ENCODE measurements at regions not wholly inside any gene's neighbourhood (a gene's known extent, or its start where the extent isn't known, plus 50 kb on each side); places are given as distances from the start of the nearest gene placed in this dataset.

GRCh38 chr2:236867441-236868260 is 218.0 kb upstream of the COPS8 start:
- Histone ChIP-seq H3K9me2 (replicated peaks; ENCODE audit: insufficient read depth, low read length) (no peaks in the 10 kb centered on the region), H2AFZ (ENCODE audit: low read length) (no peak overlapping the region), H3K27ac (ENCODE audit: low read length) (no peak overlapping the region), H4K20me1 (ENCODE audit: insufficient read depth, low read length) (no peaks in the 10 kb centered on the region), H3K36me3 (replicated peaks; ENCODE audit: insufficient read depth, low read length) (no peaks in the 10 kb centered on the region), H3K79me2 (ENCODE audit: low read length) (no peaks in the 10 kb centered on the region), H3K4me2 (ENCODE audit: low read depth, low read length) (no peak overlapping the region), H3F3A (ENCODE audit: insufficient read depth, low read length) (no peaks in the 10 kb centered on the region), H3K4me3 (ENCODE audit: low read length) (no peak overlapping the region), H3K9me3 (replicated peaks; ENCODE audit: insufficient read depth, low read length) (no peaks in the 10 kb centered on the region), H3K27me3 (replicated peaks; ENCODE audit: insufficient read depth, low read length) (no peaks in the 10 kb centered on the region), H3K9ac (ENCODE audit: low read length) (no peak overlapping the region), H3K4me1 (ENCODE audit: low read length) (no peaks in the 10 kb centered on the region)
- no peak for DNase-seq
- TF ChIP-seq EZH2 (optimal IDR thresholded peaks at IDR 0.05; ENCODE audit: low read depth, low read length), result no peak
- no peak for TF ChIP-seq CTCF (IDR thresholded peaks at IDR 0.05; ENCODE audit: low read length)
- no peak for TF ChIP-seq EZH2phosphoT487 (IDR thresholded peaks at IDR 0.05; ENCODE audit: low read length)

GRCh38 chr2:236870370-236870769 is 215.3 kb upstream of the COPS8 start:
- no peak overlapping the region for H3K4me2 ChIP-seq (ENCODE audit: low read depth, low read length)
- TF ChIP-seq CTCF (IDR thresholded peaks at IDR 0.05; ENCODE audit: low read length) (no peak), EZH2phosphoT487 (IDR thresholded peaks at IDR 0.05; ENCODE audit: low read length) (no peak), EZH2 (optimal IDR thresholded peaks at IDR 0.05; ENCODE audit: low read depth, low read length) (no peak)
- H3K9me3 ChIP-seq (replicated peaks; ENCODE audit: insufficient read depth, low read length), result no peaks in the 10 kb centered on the region
- no peak overlapping the region for H3K4me3 ChIP-seq (ENCODE audit: low read length)
- no peaks in the 10 kb centered on the region for H3K36me3 ChIP-seq (replicated peaks; ENCODE audit: insufficient read depth, low read length)
- no peak overlapping the region for H3K9ac ChIP-seq (ENCODE audit: low read length)
- no peaks in the 10 kb centered on the region for H3K9me2 ChIP-seq (replicated peaks; ENCODE audit: insufficient read depth, low read length)
- no peaks in the 10 kb centered on the region for H3K79me2 ChIP-seq (ENCODE audit: low read length)
- H3K27me3 ChIP-seq (replicated peaks; ENCODE audit: insufficient read depth, low read length), result no peaks in the 10 kb centered on the region
- H2AFZ ChIP-seq (ENCODE audit: low read length), result no peak overlapping the region
- no peaks in the 10 kb centered on the region for H3K4me1 ChIP-seq (ENCODE audit: low read length)
- H4K20me1 ChIP-seq (ENCODE audit: insufficient read depth, low read length), result no peaks in the 10 kb centered on the region
- H3F3A ChIP-seq (ENCODE audit: insufficient read depth, low read length), result no peaks in the 10 kb centered on the region
- DNase-seq, result no peak
- H3K27ac ChIP-seq (ENCODE audit: low read length), result no peak overlapping the region

GRCh38 chr2:236871500-236872001 is 214.1 kb upstream of the COPS8 start:
- H3K27me3 ChIP-seq (replicated peaks; ENCODE audit: insufficient read depth, low read length), result no peaks in the 10 kb centered on the region
- no peaks in the 10 kb centered on the region for H3K79me2 ChIP-seq (ENCODE audit: low read length)
- H2AFZ ChIP-seq (ENCODE audit: low read length), result no peak overlapping the region
- TF ChIP-seq CTCF (IDR thresholded peaks at IDR 0.05; ENCODE audit: low read length) (no peak), EZH2 (optimal IDR thresholded peaks at IDR 0.05; ENCODE audit: low read depth, low read length) (no peak), EZH2phosphoT487 (IDR thresholded peaks at IDR 0.05; ENCODE audit: low read length) (no peak)
- no peaks in the 10 kb centered on the region for H3K36me3 ChIP-seq (replicated peaks; ENCODE audit: insufficient read depth, low read length)
- no peak overlapping the region for H3K27ac ChIP-seq (ENCODE audit: low read length)
- no peaks in the 10 kb centered on the region for H3K9me3 ChIP-seq (replicated peaks; ENCODE audit: insufficient read depth, low read length)
- no peaks in the 10 kb centered on the region for H3K9me2 ChIP-seq (replicated peaks; ENCODE audit: insufficient read depth, low read length)
- H4K20me1 ChIP-seq (ENCODE audit: insufficient read depth, low read length), result no peaks in the 10 kb centered on the region
- H3K9ac ChIP-seq (ENCODE audit: low read length), result no peak overlapping the region
- no peaks in the 10 kb centered on the region for H3K4me1 ChIP-seq (ENCODE audit: low read length)
- H3F3A ChIP-seq (ENCODE audit: insufficient read depth, low read length), result no peaks in the 10 kb centered on the region
- H3K4me3 ChIP-seq (ENCODE audit: low read length), result no peak overlapping the region
- H3K4me2 ChIP-seq (ENCODE audit: low read depth, low read length), result no peak overlapping the region
- no peak for DNase-seq
